ENCODE measurements at regions not wholly inside any gene's neighbourhood (a gene's known extent, or its start where the extent isn't known, plus 50 kb on each side); places are given as distances from the start of the nearest gene placed in this dataset.
A peak's percentile ranks its signal among the peaks of the same experiment; 100 is the strongest.

DNA sequence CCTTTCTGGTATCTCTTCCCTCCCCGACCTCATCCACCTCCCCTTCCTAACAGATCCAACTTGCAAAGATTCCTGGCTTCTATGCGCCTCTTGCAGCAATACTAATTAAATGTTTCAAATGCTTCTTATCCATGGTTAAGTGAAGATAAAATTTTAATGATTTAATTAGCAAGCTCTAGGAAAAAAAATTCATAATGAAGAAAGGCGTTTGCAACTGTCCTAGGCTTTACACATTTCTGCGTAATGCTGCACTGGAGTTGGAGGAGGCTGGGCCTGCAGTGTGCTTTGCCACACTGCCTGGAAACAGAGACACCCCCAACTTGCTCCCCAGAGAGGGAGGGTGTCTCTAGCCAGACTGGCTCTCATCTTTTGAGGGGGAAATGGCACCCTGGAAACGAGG, 123.9 kb upstream of the CARD11 start:
- H3K27ac ChIP-seq = no peak overlapping the region
- H3K9me3 ChIP-seq = no peaks in the 10 kb centered on the region
- intact Hi-C loops (cut with DNase I) = no loop called here
- TF ChIP-seq, protein P1, sequence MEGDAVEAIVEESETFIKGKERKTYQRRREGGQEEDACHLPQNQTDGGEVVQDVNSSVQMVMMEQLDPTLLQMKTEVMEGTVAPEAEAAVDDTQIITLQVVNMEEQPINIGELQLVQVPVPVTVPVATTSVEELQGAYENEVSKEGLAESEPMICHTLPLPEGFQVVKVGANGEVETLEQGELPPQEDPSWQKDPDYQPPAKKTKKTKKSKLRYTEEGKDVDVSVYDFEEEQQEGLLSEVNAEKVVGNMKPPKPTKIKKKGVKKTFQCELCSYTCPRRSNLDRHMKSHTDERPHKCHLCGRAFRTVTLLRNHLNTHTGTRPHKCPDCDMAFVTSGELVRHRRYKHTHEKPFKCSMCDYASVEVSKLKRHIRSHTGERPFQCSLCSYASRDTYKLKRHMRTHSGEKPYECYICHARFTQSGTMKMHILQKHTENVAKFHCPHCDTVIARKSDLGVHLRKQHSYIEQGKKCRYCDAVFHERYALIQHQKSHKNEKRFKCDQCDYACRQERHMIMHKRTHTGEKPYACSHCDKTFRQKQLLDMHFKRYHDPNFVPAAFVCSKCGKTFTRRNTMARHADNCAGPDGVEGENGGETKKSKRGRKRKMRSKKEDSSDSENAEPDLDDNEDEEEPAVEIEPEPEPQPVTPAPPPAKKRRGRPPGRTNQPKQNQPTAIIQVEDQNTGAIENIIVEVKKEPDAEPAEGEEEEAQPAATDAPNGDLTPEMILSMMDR (IDR thresholded peaks at IDR 0.05) = no peak
- no peak for TF ChIP-seq POLR2A (IDR thresholded peaks at IDR 0.05)
- H3K4me1 ChIP-seq = peaks cover 0 to 15% (median 0%) of the 10 kb centered on the region in 12 donors
- ATAC-seq (no peak), DNase-seq (no peak)
- no peaks in the 10 kb centered on the region for H3K36me3 ChIP-seq
- H3K4me3 ChIP-seq = no peak overlapping the region
- WGBS, 4 donors = 75 to 80% (median 77%) methylated on average over 5 of the region's 5 CpGs
- H3K27me3 ChIP-seq = peaks cover 0 to 27% (median 0%) of the 10 kb centered on the region in 9 donors

DNA sequence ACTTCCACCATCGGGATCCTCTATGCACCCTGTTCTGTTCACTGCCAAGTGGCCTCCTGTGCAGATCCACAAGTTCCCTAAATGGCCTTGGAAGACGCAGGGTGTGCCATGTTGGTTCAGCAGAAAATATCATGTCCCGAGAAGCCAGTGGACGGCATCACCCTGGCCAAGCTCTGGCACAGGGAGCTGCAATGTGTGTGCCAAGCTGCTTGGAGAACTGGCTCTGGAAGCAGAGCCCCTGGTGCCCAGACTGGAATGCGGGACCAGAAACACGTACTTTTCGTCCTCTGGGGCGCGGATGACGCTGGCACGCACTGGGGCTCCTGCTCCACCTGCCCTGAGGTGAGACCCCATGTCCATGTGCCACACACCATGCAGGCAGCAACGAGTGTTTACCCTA, 124.7 kb upstream of the CARD11 start:
- WGBS, 4 donors = 55 to 70% (median 61%) methylated on average over 10 to 12 of the region's 12 CpGs
- TF ChIP-seq, protein P1 (IDR thresholded peaks at IDR 0.05) = no peak
- no peak for TF ChIP-seq POLR2A (IDR thresholded peaks at IDR 0.05)
- H3K9me3 ChIP-seq = no peaks in the 10 kb centered on the region
- DNase-seq (peak in 1 of 5 donors; percentile 40), ATAC-seq (peak; percentile 50 to 68 (median 66))
- no peak overlapping the region for H3K4me3 ChIP-seq
- intact Hi-C loops (cut with DNase I) = no loop called here
- H3K36me3 ChIP-seq = no peaks in the 10 kb centered on the region
- peaks cover 0 to 27% (median 0%) of the 10 kb centered on the region in 9 donors for H3K27me3 ChIP-seq
- H3K4me1 ChIP-seq = peaks cover 0 to 15% (median 0%) of the 10 kb centered on the region in 12 donors
- H3K27ac ChIP-seq = no peak overlapping the region

DNA sequence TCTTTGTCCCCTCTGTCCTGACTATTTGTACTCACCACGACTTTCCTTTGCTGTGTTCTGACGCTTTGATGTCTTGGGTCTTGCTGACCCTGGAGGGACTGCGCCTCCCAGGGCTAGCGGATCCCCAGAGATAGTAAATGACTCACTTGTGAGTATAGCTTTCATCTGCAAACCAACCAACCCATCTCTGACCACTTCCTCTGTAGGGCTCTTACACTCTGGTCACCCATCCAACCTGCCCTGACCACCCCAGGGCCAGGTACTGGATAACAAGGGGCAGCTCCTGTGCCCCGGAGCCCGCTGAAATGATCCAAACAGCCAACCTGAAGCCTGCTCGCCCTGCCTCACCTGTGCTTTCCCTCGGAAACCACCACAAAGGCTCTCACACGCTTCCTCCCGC, 125.2 kb upstream of the CARD11 start:
- intact Hi-C loops (cut with DNase I) = no loop called here
- H3K4me1 ChIP-seq = peaks cover 0 to 15% (median 0%) of the 10 kb centered on the region in 12 donors
- H3K9me3 ChIP-seq = no peaks in the 10 kb centered on the region
- 86 to 90% (median 88%) methylated on average over 10 of the region's 10 CpGs for WGBS, 4 donors
- no peak overlapping the region for H3K27ac ChIP-seq
- no peak for ATAC-seq
- no peak for DNase-seq
- H3K27me3 ChIP-seq = peaks cover 0 to 27% (median 0%) of the 10 kb centered on the region in 9 donors
- no peaks in the 10 kb centered on the region for H3K36me3 ChIP-seq
- no peak overlapping the region for H3K4me3 ChIP-seq
- TF ChIP-seq, protein P1 (IDR thresholded peaks at IDR 0.05) = no peak
- no peak for TF ChIP-seq POLR2A (IDR thresholded peaks at IDR 0.05)

DNA sequence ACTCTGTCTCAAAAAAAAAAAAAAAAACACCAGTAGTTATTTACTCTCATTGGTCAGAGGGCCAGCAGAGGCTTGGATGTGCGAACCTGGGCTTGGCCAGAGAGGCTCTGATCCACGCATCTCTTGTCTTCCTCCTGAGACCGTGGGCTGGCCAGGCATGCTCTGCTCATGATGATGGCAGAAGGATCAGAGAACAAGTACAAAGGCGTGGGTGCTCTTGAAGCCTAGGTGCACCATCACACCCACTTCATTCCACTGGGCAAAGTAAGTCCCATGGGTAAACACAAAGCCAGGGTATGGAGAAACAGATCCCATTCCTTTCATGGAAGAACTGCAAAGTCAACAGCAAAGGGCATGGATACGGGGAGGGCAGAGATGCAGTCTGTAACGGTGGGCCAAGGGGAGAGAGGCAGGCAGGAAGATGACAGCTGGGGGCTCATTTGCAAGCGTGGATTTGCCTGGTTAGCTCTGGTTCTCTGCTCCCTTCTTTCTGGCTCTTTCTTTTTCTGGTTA, 128.2 kb upstream of the SDK1 start:
- Histone ChIP-seq H3K9me3 (no peaks in the 10 kb centered on the region), H3K27ac (no peak overlapping the region), H3K27me3 (peaks cover 0 to 25% (median 0%) of the 10 kb centered on the region in 9 donors), H3K4me3 (no peak overlapping the region), H3K36me3 (no peaks in the 10 kb centered on the region), H3K4me1 (no peaks in the 10 kb centered on the region)
- intact Hi-C loops (cut with DNase I) = no loop called here
- TF ChIP-seq, protein P1 (IDR thresholded peaks at IDR 0.05) = no peak
- TF ChIP-seq POLR2A (IDR thresholded peaks at IDR 0.05) = no peak
- no peak for ATAC-seq
- 85 to 89% (median 88%) methylated on average over 7 of the region's 7 CpGs for WGBS, 4 donors
- no peak for DNase-seq
